ENCODE measurements at regions not wholly inside any gene's neighbourhood (a gene's known extent, or its start where the extent isn't known, plus 50 kb on each side); places are given as distances from the start of the nearest gene placed in this dataset.

GRCh38 chr3:191962324-191962723, 501.4 kb downstream of the PYDC2 start:
- in situ Hi-C loops (cut with MboI; ENCODE audit: low sequenced_read_pairs, unreplicated experiment) = no loop called here
- DNase-seq (ENCODE audit: low spot score) = no peak
- TF ChIP-seq CTCF (IDR thresholded peaks at IDR 0.05; ENCODE audit: borderline replicate concordance, control extremely low read depth, extremely low read depth, insufficient read depth, missing control alignments) = no peak

GRCh38 chr3:191963182-191963581, 502.2 kb downstream of the PYDC2 start:
- no peak for DNase-seq (ENCODE audit: low spot score)
- in situ Hi-C loops (cut with MboI; ENCODE audit: low sequenced_read_pairs, unreplicated experiment) = no loop called here
- no peak for TF ChIP-seq CTCF (IDR thresholded peaks at IDR 0.05; ENCODE audit: borderline replicate concordance, control extremely low read depth, extremely low read depth, insufficient read depth, missing control alignments)

- no peak for TF ChIP-seq CTCF (IDR thresholded peaks at IDR 0.05; ENCODE audit: borderline replicate concordance, control extremely low read depth, extremely low read depth, insufficient read depth, missing control alignments)
- no peak for DNase-seq (ENCODE audit: low spot score)
- in situ Hi-C loops (cut with MboI; ENCODE audit: low sequenced_read_pairs, unreplicated experiment) = no loop called here
Measured at GRCh38 chr3:191966556-191966955, 505.6 kb downstream of the PYDC2 start.

GRCh38 chr3:191968299-191968698, 507.3 kb downstream of the PYDC2 start:
- TF ChIP-seq CTCF (IDR thresholded peaks at IDR 0.05; ENCODE audit: borderline replicate concordance, control extremely low read depth, extremely low read depth, insufficient read depth, missing control alignments) = no peak
- in situ Hi-C loops (cut with MboI; ENCODE audit: low sequenced_read_pairs, unreplicated experiment) = no loop called here
- DNase-seq (ENCODE audit: low spot score) = no peak

- DNase-seq (ENCODE audit: low spot score) = no peak
- in situ Hi-C loops (cut with MboI; ENCODE audit: low sequenced_read_pairs, unreplicated experiment) = no loop called here
- no peak for TF ChIP-seq CTCF (IDR thresholded peaks at IDR 0.05; ENCODE audit: borderline replicate concordance, control extremely low read depth, extremely low read depth, insufficient read depth, missing control alignments)
Measured at GRCh38 chr3:191972714-191973398, 511.9 kb downstream of the PYDC2 start.

- TF ChIP-seq CTCF (IDR thresholded peaks at IDR 0.05; ENCODE audit: borderline replicate concordance, control extremely low read depth, extremely low read depth, insufficient read depth, missing control alignments) = no peak
- DNase-seq (ENCODE audit: low spot score) = no peak
- in situ Hi-C loops (cut with MboI; ENCODE audit: low sequenced_read_pairs, unreplicated experiment) = no loop called here
Measured at GRCh38 chr3:191973820-191974219, 512.9 kb downstream of the PYDC2 start.

Data from GM13976 (cell line).